ENCODE measurements at regions not wholly inside any gene's neighbourhood (a gene's known extent, or its start where the extent isn't known, plus 50 kb on each side); places are given as distances from the start of the nearest gene placed in this dataset.

DNA sequence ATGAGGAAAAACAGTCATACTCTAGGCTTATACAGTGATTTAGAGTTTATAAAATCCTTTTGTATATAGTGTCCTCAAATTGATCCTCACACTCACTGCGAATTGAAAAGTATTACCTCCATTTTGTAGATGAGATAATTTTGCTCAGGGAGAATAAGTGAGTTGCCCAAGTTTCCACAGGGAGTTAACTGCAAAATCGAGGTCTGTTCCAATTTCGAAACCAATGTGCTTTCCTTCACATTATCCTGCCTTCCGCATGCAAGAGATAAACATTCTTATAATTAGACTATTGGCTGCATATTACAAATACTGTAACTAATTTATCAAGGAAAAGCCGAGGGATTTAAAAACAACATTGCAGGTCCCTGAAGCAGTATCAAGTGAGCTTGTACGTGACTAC lies 667.0 kb downstream of the SQOR start:
- TF ChIP-seq MYC (IDR thresholded peaks at IDR 0.05; ENCODE audit: low read depth, low read length) (no peak), MAX (IDR thresholded peaks at IDR 0.05; ENCODE audit: low read depth, low read length) (no peak), POLR2A (IDR thresholded peaks at IDR 0.05; ENCODE audit: extremely low read depth, insufficient read length) (no peak)
- TF ChIP-seq, protein P1, sequence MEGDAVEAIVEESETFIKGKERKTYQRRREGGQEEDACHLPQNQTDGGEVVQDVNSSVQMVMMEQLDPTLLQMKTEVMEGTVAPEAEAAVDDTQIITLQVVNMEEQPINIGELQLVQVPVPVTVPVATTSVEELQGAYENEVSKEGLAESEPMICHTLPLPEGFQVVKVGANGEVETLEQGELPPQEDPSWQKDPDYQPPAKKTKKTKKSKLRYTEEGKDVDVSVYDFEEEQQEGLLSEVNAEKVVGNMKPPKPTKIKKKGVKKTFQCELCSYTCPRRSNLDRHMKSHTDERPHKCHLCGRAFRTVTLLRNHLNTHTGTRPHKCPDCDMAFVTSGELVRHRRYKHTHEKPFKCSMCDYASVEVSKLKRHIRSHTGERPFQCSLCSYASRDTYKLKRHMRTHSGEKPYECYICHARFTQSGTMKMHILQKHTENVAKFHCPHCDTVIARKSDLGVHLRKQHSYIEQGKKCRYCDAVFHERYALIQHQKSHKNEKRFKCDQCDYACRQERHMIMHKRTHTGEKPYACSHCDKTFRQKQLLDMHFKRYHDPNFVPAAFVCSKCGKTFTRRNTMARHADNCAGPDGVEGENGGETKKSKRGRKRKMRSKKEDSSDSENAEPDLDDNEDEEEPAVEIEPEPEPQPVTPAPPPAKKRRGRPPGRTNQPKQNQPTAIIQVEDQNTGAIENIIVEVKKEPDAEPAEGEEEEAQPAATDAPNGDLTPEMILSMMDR (IDR thresholded peaks at IDR 0.05; ENCODE audit: low read depth, low read length), result no peak

DNA sequence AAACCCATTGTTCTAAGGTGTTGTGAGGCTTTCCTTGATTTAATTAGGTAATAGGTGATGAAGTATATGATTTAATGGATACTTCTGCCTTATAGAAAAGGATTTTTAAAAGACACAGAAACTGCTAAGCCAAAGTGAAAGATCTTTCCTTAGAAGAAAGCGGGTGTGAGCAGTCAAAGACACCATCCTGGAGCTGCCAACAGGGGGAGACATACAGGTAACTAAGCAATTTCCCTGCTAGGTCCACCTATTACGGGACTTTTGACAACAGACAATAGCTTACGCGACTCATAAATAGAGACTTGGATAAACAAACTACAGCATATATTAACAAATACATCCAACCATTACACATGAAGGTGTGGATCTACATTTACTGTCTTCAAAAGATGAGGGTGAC lies 669.5 kb downstream of the SQOR start:
- no peak for TF ChIP-seq POLR2A (IDR thresholded peaks at IDR 0.05; ENCODE audit: extremely low read depth, insufficient read length)
- TF ChIP-seq, protein P1 (IDR thresholded peaks at IDR 0.05; ENCODE audit: low read depth, low read length), result peak; percentile 81
- TF ChIP-seq MYC (IDR thresholded peaks at IDR 0.05; ENCODE audit: low read depth, low read length), result no peak
- no peak for TF ChIP-seq MAX (IDR thresholded peaks at IDR 0.05; ENCODE audit: low read depth, low read length)
- H3K4me3 ChIP-seq (ENCODE audit: low read depth, low read length), result no peak overlapping the region
- DNase-seq (ENCODE audit: low read depth), result peak; percentile 53

More for the DNA sequence above, 667.0 kb downstream of the SQOR start:
- DNase-seq (ENCODE audit: low read depth), result no peak
- H3K4me3 ChIP-seq (ENCODE audit: low read depth, low read length), result no peak overlapping the region

- no peak for DNase-seq (ENCODE audit: low read depth)
- TF ChIP-seq MYC (IDR thresholded peaks at IDR 0.05; ENCODE audit: low read depth, low read length) (no peak), MAX (IDR thresholded peaks at IDR 0.05; ENCODE audit: low read depth, low read length) (no peak), POLR2A (IDR thresholded peaks at IDR 0.05; ENCODE audit: extremely low read depth, insufficient read length) (no peak)
- TF ChIP-seq, protein P1 (IDR thresholded peaks at IDR 0.05; ENCODE audit: low read depth, low read length), result no peak
Measured at GRCh38 chr15:46307746-46308145, 672.9 kb downstream of the SQOR start.

DNA sequence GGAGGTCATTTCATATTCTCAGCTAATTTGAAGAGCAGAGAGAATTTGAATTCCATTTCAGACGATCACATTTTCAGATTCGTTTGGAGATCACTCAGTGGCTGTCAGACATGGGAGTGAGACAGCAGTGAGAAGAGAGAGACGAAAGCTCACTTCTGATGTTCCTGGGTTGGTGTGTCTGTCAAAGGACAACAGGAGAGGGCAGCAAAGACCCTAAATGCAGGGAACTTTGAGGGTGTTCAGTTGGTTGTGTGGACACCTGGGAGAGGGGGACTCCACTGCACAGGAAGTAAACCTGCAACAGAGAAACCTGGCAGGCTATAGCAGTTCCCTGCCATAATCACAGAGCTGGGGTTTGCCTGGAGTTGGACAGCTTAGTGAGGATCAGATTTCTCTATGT lies 675.1 kb downstream of the SQOR start:
- no peak for TF ChIP-seq MAX (IDR thresholded peaks at IDR 0.05; ENCODE audit: low read depth, low read length)
- no peak for TF ChIP-seq MYC (IDR thresholded peaks at IDR 0.05; ENCODE audit: low read depth, low read length)
- TF ChIP-seq POLR2A (IDR thresholded peaks at IDR 0.05; ENCODE audit: extremely low read depth, insufficient read length), result no peak
- TF ChIP-seq, protein P1 (IDR thresholded peaks at IDR 0.05; ENCODE audit: low read depth, low read length), result no peak
- DNase-seq (ENCODE audit: low read depth), result no peak
- no peak overlapping the region for H3K4me3 ChIP-seq (ENCODE audit: low read depth, low read length)

More at GRCh38 chr15:46307746-46308145, 672.9 kb downstream of the SQOR start:
- no peak overlapping the region for H3K4me3 ChIP-seq (ENCODE audit: low read depth, low read length)

- DNase-seq (ENCODE audit: low read depth), result peak; percentile 64
- no peak for TF ChIP-seq MAX (IDR thresholded peaks at IDR 0.05; ENCODE audit: low read depth, low read length)
- no peak for TF ChIP-seq POLR2A (IDR thresholded peaks at IDR 0.05; ENCODE audit: extremely low read depth, insufficient read length)
- TF ChIP-seq, protein P1 (IDR thresholded peaks at IDR 0.05; ENCODE audit: low read depth, low read length), result peak; percentile 87
- no peak overlapping the region for H3K4me3 ChIP-seq (ENCODE audit: low read depth, low read length)
Measured at GRCh38 chr15:46312133-46312740, 677.4 kb downstream of the SQOR start.
